ENCODE measurements at regions not wholly inside any gene's neighbourhood (a gene's known extent, or its start where the extent isn't known, plus 50 kb on each side); places are given as distances from the start of the nearest gene placed in this dataset.

DNA sequence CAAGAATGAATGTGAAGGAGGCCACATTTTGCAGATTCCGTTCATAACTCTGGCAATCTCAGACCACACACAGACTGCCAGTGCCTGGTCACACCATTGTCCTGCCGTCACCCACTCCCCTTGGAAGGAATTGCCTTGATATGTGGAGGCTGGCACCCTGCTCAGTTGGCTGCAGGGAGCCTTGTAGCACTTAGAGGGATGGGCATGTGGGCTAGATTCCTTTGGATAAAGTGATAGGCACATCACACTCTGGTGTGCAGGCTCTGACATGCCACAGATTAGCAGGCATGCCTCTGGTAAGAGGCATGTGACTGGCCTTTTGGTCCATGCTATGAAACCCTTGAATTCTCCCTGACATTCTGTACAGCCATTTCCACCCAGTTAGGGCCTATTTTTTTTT lies 254.6 kb upstream of the PIK3R1 start:
- Histone ChIP-seq H3K9me3 (no peaks in the 10 kb centered on the region), H3K27me3 (no peaks in the 10 kb centered on the region), H3K36me3 (no peaks in the 10 kb centered on the region), H3K4me1 (peaks cover 0 to 21% (median 8%) of the 10 kb centered on the region in 9 donors), H3K27ac (peak overlapping the region in 5 of 10 donors; percentile 13 to 53 (median 32)), H3K4me3 (no peak overlapping the region)
- no peak for DNase-seq
- intact Hi-C loops (cut with DNase I), result no loop called here
- WGBS, 2 donors, result 35 to 47% methylated on average over 2 of the region's 2 CpGs
- peak in 6 of 8 donors; percentile 55 to 91 (median 74) for ATAC-seq
- TF ChIP-seq, protein P1, sequence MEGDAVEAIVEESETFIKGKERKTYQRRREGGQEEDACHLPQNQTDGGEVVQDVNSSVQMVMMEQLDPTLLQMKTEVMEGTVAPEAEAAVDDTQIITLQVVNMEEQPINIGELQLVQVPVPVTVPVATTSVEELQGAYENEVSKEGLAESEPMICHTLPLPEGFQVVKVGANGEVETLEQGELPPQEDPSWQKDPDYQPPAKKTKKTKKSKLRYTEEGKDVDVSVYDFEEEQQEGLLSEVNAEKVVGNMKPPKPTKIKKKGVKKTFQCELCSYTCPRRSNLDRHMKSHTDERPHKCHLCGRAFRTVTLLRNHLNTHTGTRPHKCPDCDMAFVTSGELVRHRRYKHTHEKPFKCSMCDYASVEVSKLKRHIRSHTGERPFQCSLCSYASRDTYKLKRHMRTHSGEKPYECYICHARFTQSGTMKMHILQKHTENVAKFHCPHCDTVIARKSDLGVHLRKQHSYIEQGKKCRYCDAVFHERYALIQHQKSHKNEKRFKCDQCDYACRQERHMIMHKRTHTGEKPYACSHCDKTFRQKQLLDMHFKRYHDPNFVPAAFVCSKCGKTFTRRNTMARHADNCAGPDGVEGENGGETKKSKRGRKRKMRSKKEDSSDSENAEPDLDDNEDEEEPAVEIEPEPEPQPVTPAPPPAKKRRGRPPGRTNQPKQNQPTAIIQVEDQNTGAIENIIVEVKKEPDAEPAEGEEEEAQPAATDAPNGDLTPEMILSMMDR (IDR thresholded peaks at IDR 0.05), result no peak

DNA sequence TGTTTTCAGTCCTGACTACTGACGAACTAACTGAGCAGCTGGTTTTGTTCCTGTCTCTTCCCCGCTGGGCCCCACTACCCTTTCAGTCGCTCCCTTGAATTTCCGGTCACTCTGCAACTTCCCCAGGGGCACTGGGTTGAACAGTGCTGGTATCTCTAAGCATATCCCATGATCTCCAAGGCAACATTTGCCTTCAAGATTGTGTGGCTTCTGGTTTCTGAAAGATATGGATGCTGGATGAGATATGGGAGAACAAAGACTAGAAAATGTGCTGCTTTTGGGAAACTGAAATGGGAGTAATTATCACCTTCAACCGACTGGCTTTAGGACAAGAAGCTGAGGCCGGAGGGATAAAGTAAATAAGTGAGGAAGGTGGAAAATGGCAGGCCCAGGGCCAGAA lies 258.2 kb upstream of the PIK3R1 start:
- no peak overlapping the region for H3K4me3 ChIP-seq
- H3K27me3 ChIP-seq, result no peaks in the 10 kb centered on the region
- DNase-seq, result no peak
- 70 to 76% methylated on average over 6 of the region's 6 CpGs for WGBS, 2 donors
- H3K4me1 ChIP-seq, result peaks cover 0 to 18% (median 5%) of the 10 kb centered on the region in 9 donors
- no peak for ATAC-seq
- TF ChIP-seq, protein P1 (IDR thresholded peaks at IDR 0.05), result no peak
- no peak overlapping the region for H3K27ac ChIP-seq
- H3K36me3 ChIP-seq, result no peaks in the 10 kb centered on the region
- no peaks in the 10 kb centered on the region for H3K9me3 ChIP-seq
- intact Hi-C loops (cut with DNase I), result no loop called here

DNA sequence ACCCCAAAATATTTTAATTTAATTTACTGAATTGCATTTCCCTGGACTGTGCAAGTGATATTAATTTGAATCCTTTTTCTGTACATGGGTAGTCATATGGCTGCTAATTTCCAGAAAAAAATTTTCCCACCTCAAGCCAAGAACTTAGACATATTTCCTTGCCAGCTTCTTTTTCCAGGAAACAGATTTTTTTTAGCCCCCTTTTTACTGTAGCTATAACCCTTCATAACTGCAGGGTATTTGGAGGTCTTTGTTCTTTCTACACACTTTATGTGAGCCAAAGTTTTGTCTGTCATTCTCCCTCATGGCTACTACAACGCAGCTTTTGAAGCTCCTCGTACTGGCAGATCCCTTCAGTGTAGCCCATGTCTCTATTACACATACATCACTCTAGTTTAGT lies 261.2 kb upstream of the PIK3R1 start:
- H3K27me3 ChIP-seq, result no peaks in the 10 kb centered on the region
- ATAC-seq (no peak), DNase-seq (no peak)
- no peaks in the 10 kb centered on the region for H3K36me3 ChIP-seq
- 58 to 66% methylated on average over 2 of the region's 2 CpGs for WGBS, 2 donors
- peaks cover 0 to 4% (median 0%) of the 10 kb centered on the region in 9 donors for H3K4me1 ChIP-seq
- no peaks in the 10 kb centered on the region for H3K9me3 ChIP-seq
- intact Hi-C loops (cut with DNase I), result no loop called here
- no peak overlapping the region for H3K27ac ChIP-seq
- TF ChIP-seq, protein P1 (IDR thresholded peaks at IDR 0.05), result no peak
- no peak overlapping the region for H3K4me3 ChIP-seq

DNA sequence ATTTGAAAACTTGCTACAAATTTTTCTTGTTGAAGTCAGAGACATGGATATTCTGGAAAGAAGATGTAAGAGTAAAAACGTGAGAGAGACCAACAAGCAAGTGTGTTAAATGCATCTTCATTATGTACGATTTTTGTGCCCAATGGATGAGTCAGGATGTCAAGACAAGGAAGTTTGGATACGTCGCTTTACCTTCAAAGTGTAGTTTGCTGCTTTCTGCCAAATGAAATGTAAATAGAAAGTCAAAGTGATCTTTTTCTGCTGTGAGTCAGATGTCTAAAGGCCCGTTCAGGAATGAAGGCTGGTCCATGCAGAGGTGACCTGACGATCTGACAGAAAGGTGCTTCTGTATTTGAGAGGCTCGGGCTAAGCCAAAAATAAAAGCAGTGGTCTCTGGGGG lies 273.1 kb upstream of the PIK3R1 start:
- 75 to 91% methylated on average over 7 of the region's 7 CpGs for WGBS, 2 donors
- H3K4me1 ChIP-seq, result peaks cover 0 to 13% (median 0%) of the 10 kb centered on the region in 9 donors
- no peaks in the 10 kb centered on the region for H3K27me3 ChIP-seq
- TF ChIP-seq, protein P1 (IDR thresholded peaks at IDR 0.05), result no peak
- no peaks in the 10 kb centered on the region for H3K36me3 ChIP-seq
- peak overlapping the region in 1 of 10 donors; percentile 27 for H3K27ac ChIP-seq
- DNase-seq, result no peak
- intact Hi-C loops (cut with DNase I), result no loop called here
- no peaks in the 10 kb centered on the region for H3K9me3 ChIP-seq
- ATAC-seq, result no peak
- H3K4me3 ChIP-seq, result no peak overlapping the region

Data from heart right ventricle (tissue), 16 donors.